SK-N-SH treated with all-trans-retinoic acid at 6 μM for 48 hours (cell line): ENCODE measurements at regions not wholly inside any gene's neighbourhood (a gene's known extent, or its start where the extent isn't known, plus 50 kb on each side); places are given as distances from the start of the nearest gene placed in this dataset.

Experiments
- ATAC-seq: fragments of 200-7000 bp; cut with Tn5 transposase; 3 replicates; pipeline ENCODE4 v1.9.1; 2020; ENCODE audit warnings: mild to moderate bottlenecking, moderate library complexity
- ARNTL ChIP-seq: fragments of 450-650 bp; formaldehyde crosslinking; IDR thresholded peaks from 2 replicates; pipeline ENCODE4 v1.5.0; 2020; ENCODE audit warnings: low read depth, mild to moderate bottlenecking, moderate library complexity, borderline replicate concordance
- BACH2 ChIP-seq: fragments of 250-450 bp; sonication (Bioruptor Pico); IDR thresholded peaks from 2 replicates; pipeline ENCODE4 v1.9.0; 2021; ENCODE audit warnings: mild to moderate bottlenecking, borderline replicate concordance
- CSDC2 ChIP-seq: fragments of 250-450 bp; sonication (Bioruptor Pico); IDR thresholded peaks from 2 replicates; pipeline ENCODE4 v1.5.0; 2020; ENCODE audit warnings: mild to moderate bottlenecking, moderate library complexity
- ESRRG ChIP-seq: fragments of 250-450 bp; sonication (Bioruptor Pico); IDR thresholded peaks from 2 replicates; pipeline ENCODE4 v1.6.1; 2021; ENCODE audit warnings: mild to moderate bottlenecking
- OSR1 ChIP-seq: fragments of 250-450 bp; sonication (Bioruptor Pico); IDR thresholded peaks from 2 replicates; pipeline ENCODE4 v1.8.0; 2022; ENCODE audit warnings: moderate library complexity, mild to moderate bottlenecking, inconsistent platforms
- PPARA ChIP-seq: fragments of 250-450 bp; sonication (Bioruptor Pico); IDR thresholded peaks from 2 replicates; pipeline ENCODE4 v1.5.0; 2020; ENCODE audit warnings: mild to moderate bottlenecking, borderline replicate concordance
- RARB ChIP-seq: fragments of 250-450 bp; sonication (Bioruptor Pico); IDR thresholded peaks from 2 replicates; pipeline ENCODE4 v1.8.0; 2021; ENCODE audit warnings: mild to moderate bottlenecking, moderate library complexity
- SNAI2 ChIP-seq: fragments of 250-450 bp; sonication (Bioruptor Pico); IDR thresholded peaks from 2 replicates; pipeline ENCODE4 v1.5.0; 2020; ENCODE audit warnings: mild to moderate bottlenecking, moderate library complexity
- TOX ChIP-seq: fragments of 250-450 bp; sonication (Bioruptor Pico); IDR thresholded peaks from 2 replicates; pipeline ENCODE4 v1.8.0; 2021; ENCODE audit warnings: mild to moderate bottlenecking, moderate library complexity, borderline replicate concordance
- ZC3H10 ChIP-seq: fragments of 250-450 bp; sonication (Bioruptor Pico); IDR thresholded peaks from 2 replicates; pipeline ENCODE4 v1.5.1; 2021; ENCODE audit warnings: mild to moderate bottlenecking, moderate library complexity
- ZFP3 ChIP-seq: fragments of 250-450 bp; sonication (Bioruptor Pico); IDR thresholded peaks from 2 replicates; pipeline ENCODE4 v1.5.0; 2020; ENCODE audit warnings: mild to moderate bottlenecking, moderate library complexity
- ZNF565 ChIP-seq: fragments of 450-650 bp; formaldehyde crosslinking; conservative IDR thresholded peaks from 2 replicates; pipeline ENCODE4 v1.5.0; 2020; ENCODE audit warnings: low read depth, mild to moderate bottlenecking, moderate library complexity
- ZNF70 ChIP-seq: fragments of 450-650 bp; formaldehyde crosslinking; IDR thresholded peaks from 2 replicates; pipeline ENCODE4 v1.5.0; 2020; ENCODE audit warnings: mild to moderate bottlenecking, moderate library complexity
- ZNF8 ChIP-seq: fragments of 450-650 bp; formaldehyde crosslinking; IDR thresholded peaks from 2 replicates; pipeline ENCODE4 v1.5.0; 2020; ENCODE audit warnings: mild to moderate bottlenecking, moderate library complexity
- TF ChIP-seq, protein P1 (sequence below): fragments of 250-450 bp; sonication (Bioruptor Pico); IDR thresholded peaks from 2 replicates; pipeline ENCODE4 v1.8.0; 2020; ENCODE audit warnings: mild to moderate bottlenecking, moderate library complexity, borderline replicate concordance
- TF ChIP-seq, protein P2 (sequence below): fragments of 250-450 bp; sonication (Bioruptor Pico); IDR thresholded peaks from 2 replicates; pipeline ENCODE4 v1.5.0; 2020; ENCODE audit warnings: mild to moderate bottlenecking, moderate library complexity
- TF ChIP-seq, protein P3 (sequence below): fragments of 250-450 bp; sonication (Bioruptor Pico); IDR thresholded peaks from 2 replicates; pipeline ENCODE4 v1.5.1; 2020; ENCODE audit warnings: low read depth, mild to moderate bottlenecking, moderate library complexity
- TF ChIP-seq, protein P4 (sequence below): fragments of 250-450 bp; sonication (Bioruptor Pico); IDR thresholded peaks from 2 replicates; pipeline ENCODE4 v1.8.0; 2021; ENCODE audit warnings: low read depth, mild to moderate bottlenecking, moderate library complexity, borderline replicate concordance
- TF ChIP-seq, protein P5 (sequence below): fragments of 250-450 bp; sonication (Bioruptor Pico); IDR thresholded peaks from 2 replicates; pipeline ENCODE4 v1.5.1; 2021; ENCODE audit warnings: mild to moderate bottlenecking, moderate library complexity

DNA sequence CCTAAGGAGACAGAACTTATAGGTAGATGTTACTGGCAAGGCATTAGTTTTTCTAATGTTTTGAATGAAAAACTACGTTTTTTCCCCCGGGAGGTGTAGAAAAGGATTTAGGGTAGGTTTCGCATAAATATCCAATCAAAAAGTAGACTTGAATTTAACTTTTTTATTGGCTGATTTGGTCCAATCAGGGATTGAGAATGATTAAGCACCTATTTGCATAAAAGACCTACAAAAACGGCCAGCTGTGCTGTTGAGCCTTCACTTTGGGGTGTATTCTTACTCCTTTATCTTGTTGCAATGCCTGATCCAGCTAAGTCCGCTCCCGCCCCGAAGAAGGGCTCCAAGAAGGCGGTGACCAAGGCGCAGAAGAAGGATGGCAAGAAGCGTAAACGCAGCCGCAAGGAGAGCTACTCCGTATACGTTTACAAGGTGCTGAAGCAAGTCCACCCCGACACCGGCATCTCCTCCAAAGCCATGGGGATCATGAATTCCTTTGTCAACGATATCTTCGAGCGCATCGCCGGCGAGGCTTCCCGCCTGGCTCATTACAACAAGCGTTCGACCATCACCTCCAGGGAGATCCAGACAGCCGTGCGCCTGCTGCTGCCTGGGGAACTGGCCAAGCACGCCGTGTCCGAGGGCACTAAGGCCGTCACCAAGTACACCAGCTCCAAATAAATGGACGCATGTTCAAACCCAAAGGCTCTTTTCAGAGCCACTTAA, 113.5 kb upstream of the BTN3A2 start:
- ATAC-seq: peak; percentile 63

DNA sequence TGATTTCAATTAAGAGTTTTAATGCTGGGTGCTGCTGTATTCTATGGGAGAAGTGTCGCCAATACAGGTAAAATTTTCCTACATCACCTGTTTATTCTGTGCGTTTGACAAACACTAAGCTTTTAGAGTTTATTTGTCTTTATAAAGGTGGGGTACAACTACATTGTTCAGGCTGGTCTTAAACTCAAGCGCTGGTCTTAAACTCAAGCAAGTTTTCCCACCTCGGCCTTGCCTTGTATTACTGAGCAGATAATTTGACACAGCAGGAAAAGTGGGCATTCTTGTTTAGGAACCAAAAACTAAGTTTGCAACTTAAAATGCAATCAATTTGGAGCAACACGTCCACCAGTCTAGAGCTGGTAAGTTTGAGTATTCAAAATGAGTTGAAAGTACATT, 112.9 kb upstream of the BTN3A2 start:
- no peak for TF ChIP-seq SNAI2 (CRISPR knock-in tag)
- TF ChIP-seq, protein P1, sequence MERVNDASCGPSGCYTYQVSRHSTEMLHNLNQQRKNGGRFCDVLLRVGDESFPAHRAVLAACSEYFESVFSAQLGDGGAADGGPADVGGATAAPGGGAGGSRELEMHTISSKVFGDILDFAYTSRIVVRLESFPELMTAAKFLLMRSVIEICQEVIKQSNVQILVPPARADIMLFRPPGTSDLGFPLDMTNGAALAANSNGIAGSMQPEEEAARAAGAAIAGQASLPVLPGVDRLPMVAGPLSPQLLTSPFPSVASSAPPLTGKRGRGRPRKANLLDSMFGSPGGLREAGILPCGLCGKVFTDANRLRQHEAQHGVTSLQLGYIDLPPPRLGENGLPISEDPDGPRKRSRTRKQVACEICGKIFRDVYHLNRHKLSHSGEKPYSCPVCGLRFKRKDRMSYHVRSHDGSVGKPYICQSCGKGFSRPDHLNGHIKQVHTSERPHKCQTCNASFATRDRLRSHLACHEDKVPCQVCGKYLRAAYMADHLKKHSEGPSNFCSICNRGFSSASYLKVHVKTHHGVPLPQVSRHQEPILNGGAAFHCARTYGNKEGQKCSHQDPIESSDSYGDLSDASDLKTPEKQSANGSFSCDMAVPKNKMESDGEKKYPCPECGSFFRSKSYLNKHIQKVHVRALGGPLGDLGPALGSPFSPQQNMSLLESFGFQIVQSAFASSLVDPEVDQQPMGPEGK: no peak
- TF ChIP-seq ARNTL (CRISPR knock-in tag): no peak
- TF ChIP-seq, protein P2, sequence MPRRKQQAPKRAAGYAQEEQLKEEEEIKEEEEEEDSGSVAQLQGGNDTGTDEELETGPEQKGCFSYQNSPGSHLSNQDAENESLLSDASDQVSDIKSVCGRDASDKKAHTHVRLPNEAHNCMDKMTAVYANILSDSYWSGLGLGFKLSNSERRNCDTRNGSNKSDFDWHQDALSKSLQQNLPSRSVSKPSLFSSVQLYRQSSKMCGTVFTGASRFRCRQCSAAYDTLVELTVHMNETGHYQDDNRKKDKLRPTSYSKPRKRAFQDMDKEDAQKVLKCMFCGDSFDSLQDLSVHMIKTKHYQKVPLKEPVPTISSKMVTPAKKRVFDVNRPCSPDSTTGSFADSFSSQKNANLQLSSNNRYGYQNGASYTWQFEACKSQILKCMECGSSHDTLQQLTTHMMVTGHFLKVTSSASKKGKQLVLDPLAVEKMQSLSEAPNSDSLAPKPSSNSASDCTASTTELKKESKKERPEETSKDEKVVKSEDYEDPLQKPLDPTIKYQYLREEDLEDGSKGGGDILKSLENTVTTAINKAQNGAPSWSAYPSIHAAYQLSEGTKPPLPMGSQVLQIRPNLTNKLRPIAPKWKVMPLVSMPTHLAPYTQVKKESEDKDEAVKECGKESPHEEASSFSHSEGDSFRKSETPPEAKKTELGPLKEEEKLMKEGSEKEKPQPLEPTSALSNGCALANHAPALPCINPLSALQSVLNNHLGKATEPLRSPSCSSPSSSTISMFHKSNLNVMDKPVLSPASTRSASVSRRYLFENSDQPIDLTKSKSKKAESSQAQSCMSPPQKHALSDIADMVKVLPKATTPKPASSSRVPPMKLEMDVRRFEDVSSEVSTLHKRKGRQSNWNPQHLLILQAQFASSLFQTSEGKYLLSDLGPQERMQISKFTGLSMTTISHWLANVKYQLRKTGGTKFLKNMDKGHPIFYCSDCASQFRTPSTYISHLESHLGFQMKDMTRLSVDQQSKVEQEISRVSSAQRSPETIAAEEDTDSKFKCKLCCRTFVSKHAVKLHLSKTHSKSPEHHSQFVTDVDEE (CRISPR knock-in tag): no peak
- TF ChIP-seq ZNF565 (CRISPR knock-in tag): no peak
- no peak for TF ChIP-seq BACH2 (CRISPR knock-in tag)
- TF ChIP-seq, protein P3, sequence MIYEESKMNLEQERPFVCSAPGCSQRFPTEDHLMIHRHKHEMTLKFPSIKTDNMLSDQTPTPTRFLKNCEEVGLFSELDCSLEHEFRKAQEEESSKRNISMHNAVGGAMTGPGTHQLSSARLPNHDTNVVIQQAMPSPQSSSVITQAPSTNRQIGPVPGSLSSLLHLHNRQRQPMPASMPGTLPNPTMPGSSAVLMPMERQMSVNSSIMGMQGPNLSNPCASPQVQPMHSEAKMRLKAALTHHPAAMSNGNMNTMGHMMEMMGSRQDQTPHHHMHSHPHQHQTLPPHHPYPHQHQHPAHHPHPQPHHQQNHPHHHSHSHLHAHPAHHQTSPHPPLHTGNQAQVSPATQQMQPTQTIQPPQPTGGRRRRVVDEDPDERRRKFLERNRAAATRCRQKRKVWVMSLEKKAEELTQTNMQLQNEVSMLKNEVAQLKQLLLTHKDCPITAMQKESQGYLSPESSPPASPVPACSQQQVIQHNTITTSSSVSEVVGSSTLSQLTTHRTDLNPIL (CRISPR knock-in tag): no peak
- TF ChIP-seq ZNF70 (CRISPR knock-in tag): no peak
- TF ChIP-seq ZNF8 (CRISPR knock-in tag): no peak
- TF ChIP-seq CSDC2 (CRISPR knock-in tag): no peak
- no peak for TF ChIP-seq ZFP3
- TF ChIP-seq RARB (CRISPR knock-in tag): no peak
- no peak for TF ChIP-seq PPARA (CRISPR knock-in tag)
- TF ChIP-seq TOX (CRISPR knock-in tag): no peak
- no peak for ATAC-seq

More for the DNA sequence above, 113.5 kb upstream of the BTN3A2 start:
- TF ChIP-seq OSR1 (no peak), PPARA (CRISPR knock-in tag) (no peak), CSDC2 (CRISPR knock-in tag) (no peak)
- TF ChIP-seq, protein P4, sequence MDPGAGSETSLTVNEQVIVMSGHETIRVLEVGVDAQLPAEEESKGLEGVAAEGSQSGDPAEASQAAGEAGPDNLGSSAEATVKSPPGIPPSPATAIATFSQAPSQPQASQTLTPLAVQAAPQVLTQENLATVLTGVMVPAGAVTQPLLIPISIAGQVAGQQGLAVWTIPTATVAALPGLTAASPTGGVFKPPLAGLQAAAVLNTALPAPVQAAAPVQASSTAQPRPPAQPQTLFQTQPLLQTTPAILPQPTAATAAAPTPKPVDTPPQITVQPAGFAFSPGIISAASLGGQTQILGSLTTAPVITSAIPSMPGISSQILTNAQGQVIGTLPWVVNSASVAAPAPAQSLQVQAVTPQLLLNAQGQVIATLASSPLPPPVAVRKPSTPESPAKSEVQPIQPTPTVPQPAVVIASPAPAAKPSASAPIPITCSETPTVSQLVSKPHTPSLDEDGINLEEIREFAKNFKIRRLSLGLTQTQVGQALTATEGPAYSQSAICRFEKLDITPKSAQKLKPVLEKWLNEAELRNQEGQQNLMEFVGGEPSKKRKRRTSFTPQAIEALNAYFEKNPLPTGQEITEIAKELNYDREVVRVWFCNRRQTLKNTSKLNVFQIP (CRISPR knock-in tag): no peak

DNA sequence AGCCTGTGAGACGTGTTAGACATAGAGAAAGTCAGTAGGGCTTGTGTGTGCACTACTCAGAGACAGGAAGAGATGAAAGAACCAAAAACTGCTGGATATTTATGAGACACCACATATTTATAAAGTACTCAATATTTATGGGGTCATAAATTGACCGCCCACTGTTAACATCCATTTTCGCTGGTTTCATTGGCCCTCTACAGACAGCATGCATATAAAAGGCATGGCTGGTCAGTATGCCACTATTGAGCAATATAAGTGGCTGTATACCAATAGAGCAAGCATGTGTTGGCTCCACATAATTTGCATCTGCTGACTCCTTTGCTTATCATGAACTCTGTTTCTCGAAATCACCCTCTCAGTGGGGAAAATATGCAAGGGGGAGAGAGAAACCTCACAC, 110.3 kb upstream of the BTN3A2 start:
- no peak for ATAC-seq
- TF ChIP-seq TOX (CRISPR knock-in tag): no peak
- TF ChIP-seq ZNF70 (CRISPR knock-in tag): no peak
- no peak for TF ChIP-seq RARB (CRISPR knock-in tag)
- no peak for TF ChIP-seq ESRRG (CRISPR knock-in tag)
- TF ChIP-seq ZFP3: no peak
- TF ChIP-seq ARNTL (CRISPR knock-in tag): no peak
- no peak for TF ChIP-seq ZNF565 (CRISPR knock-in tag)
- TF ChIP-seq, protein P5, sequence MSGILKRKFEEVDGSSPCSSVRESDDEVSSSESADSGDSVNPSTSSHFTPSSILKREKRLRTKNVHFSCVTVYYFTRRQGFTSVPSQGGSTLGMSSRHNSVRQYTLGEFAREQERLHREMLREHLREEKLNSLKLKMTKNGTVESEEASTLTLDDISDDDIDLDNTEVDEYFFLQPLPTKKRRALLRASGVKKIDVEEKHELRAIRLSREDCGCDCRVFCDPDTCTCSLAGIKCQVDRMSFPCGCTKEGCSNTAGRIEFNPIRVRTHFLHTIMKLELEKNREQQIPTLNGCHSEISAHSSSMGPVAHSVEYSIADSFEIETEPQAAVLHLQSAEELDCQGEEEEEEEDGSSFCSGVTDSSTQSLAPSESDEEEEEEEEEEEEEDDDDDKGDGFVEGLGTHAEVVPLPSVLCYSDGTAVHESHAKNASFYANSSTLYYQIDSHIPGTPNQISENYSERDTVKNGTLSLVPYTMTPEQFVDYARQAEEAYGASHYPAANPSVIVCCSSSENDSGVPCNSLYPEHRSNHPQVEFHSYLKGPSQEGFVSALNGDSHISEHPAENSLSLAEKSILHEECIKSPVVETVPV (CRISPR knock-in tag): no peak
- TF ChIP-seq, protein P4 (CRISPR knock-in tag): no peak
- TF ChIP-seq ZNF8 (CRISPR knock-in tag): no peak
- no peak for TF ChIP-seq OSR1
- TF ChIP-seq BACH2 (CRISPR knock-in tag): no peak
- no peak for TF ChIP-seq SNAI2 (CRISPR knock-in tag)
- no peak for TF ChIP-seq ZC3H10
